Femur (tissue), 1 donor: ENCODE measurements at regions not wholly inside any gene's neighbourhood (a gene's known extent, or its start where the extent isn't known, plus 50 kb on each side); places are given as distances from the start of the nearest gene placed in this dataset.
"Not testable (repeated sequence)": the region's sequence is repeated elsewhere in the genome, so short reads cannot be mapped to it uniquely, and the experiment has no call there.

Source experiments
- DNase-seq: peaks from one replicate; pipeline ENCODE4 v3.0.0-alpha.2; 2017

DNA sequence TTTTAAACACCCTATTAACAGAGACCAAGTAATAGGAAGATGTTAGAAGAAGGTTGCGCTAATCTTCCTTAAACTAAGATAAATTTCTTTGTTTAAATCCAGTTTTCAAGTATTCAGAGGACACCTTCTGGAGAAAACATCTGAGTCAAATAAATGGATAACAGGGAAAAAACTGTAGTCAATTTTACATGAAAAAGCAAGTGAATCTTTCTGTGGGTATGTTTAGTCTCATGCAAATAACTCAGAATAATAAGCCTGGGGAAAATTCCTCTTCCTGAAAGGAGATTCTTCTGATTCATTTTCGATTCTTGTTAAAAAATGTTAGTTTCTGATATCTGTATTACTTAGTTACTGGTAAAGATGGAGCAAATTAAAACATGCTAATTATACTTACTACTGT is 145.5 kb downstream of the CTH start:
- DNase-seq: no peak

DNA sequence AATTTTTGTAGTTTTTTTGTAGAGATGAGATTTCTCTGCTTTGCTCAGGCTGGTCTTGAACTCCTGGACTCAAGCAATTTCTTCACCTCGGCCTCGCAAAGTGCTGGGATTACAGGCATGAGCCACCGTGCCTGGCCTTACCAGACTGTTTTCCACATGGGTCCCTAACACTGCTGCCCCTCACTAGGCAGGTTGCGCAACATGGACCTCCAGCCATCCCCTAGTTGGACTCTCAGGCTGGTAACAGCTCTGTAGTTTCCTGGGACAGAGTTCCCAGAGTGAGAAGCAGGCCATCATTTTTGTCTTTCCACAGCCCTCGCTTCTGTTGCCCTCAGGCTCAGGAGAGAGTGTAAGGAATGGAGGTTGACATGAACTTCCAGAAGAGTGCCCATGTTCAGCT is 156.1 kb downstream of the CTH start:
- no peak for DNase-seq

DNA sequence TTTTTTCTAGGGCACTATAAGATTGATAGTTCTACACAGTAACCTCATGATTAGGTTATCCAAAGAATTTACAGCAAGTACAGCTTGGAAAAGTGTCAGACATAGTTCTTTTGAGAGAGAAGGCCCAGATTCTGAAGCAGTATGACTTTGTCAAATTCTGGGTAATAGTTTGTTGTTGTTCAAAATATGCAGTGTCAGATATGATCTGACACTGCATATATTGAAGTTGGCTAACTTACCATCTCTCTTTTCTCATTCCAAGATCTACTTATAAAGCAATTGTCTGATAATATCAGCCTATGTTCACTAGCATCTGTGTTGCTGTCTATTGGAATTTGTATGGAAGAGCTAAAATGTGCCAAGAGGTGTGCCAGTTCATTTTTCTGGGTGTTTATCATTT is 160.1 kb downstream of the CTH start:
- no peak for DNase-seq

DNA sequence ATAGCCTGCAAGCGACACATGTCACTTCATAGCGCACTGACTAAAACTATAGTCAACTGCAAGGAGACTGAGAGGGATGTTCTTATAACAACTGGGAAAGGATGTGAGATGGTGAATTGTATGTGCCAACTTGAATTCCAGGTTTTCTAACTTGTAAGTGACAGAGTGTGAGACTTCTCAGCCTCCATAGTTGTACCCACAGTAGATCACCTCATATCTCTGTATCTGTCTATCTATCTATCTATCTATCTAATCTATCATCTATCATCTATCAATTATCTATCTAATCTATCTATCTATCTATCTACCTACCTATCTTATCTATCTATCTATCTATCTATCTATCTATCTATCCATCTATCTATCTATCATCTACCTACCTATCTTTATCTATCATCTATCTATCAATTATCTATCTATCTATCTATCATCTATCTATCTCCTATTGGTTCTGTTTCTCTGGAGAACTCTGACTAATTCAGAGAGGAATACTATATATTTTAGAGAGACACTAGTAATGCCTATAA is 162.3 kb downstream of the CTH start:
- DNase-seq: no peak

DNA sequence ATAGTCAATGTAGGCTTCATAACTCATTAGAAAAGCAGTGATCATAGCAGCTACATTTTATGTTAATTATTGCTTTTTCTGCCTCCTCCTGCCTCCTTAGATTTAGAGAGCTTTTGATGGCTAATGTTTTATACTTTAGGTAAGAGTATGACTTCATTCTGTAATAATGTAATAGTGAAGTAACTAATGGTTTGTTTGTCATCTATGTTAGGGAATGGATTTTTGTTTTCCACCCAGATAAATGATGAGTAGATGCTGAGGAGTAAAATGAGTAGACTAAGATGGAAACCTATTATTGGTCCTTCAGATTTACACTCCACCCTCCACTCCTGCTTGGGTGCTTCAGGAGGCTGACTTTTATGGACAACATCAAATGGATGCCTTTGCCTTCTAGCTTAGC is 170.6 kb downstream of the CTH start:
- DNase-seq: no peak

DNA sequence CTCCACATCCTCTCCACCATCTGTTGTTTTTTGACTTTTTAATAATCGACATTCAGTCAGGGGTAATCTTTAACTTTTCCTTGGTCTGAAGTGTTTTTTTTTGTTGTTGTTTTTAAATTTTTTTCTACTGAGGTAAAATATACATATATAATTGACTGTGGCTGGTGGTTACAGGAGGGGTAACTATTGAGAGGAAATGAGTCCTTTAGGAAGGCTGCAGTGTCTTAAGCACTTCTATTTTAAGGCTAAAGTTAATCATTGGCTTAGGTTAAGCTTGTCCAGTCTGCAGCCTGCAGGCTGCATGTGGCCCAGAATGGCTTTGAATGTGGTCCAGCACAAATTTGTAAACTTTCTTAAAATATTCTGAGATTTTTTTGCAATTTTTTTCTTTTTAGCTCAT is 172.5 kb downstream of the CTH start:
- DNase-seq: no peak

DNA sequence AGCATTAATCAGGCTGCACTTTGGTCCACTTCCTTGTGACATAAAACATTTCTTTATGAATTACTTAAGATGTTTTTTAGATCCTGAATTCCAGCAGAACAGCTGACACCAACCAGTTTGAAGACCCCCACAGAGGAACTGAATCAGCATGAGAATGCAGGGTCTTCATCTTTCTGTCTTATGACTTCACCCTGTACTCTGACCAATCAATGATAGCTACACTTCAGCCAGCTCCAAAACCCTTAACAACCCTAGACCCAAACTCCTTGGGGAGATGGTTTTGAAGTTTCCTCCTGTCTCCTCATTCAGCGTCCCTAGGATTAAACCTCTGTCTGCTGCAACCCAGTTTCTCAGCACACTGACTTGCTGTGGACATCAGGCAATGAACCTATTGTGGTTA is 175.0 kb downstream of the CTH start:
- no peak for DNase-seq

DNA sequence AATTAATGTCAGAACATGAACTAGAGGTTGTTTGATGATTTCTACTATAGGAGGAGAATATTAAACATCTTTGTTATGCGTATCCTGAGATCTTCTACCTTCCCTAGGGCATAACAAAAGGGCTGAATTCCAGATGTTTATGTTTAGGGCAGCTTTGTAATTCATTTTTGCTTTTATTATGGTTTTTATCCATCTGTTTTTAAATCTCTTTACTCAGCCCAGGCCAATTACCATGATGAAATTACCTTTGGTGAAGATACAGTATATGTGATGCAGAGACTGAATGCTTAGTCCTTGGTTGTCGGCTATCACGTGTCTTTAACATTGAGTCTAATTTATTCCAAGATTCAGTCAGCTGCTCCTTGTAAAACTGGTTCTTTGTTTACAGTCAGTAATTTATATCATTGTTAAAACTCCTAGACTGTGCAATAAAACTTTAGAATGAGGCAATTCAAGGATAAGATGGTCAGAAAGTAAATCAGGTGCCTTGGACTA is 176.9 kb downstream of the CTH start:
- no peak for DNase-seq

DNA sequence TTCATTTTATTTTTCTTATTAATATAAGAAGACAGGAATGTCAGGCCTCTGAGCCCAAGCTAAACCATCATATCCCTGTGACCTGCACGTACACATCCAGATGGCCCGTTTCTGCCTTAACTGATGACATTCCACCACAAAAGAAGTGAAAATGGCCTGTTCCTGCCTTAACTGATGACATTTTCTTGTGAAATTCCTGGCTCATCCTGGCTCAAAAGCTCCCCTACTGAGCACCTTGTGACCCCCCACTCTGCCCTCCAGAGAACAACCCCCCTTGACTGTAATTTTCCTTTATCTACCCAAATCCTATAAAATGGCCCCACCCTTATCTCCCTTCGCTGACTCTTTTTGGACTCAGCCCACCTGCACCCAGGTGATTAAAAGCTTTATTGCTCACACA is 182.5 kb downstream of the CTH start:
- DNase-seq: not testable (repeated sequence)

DNA sequence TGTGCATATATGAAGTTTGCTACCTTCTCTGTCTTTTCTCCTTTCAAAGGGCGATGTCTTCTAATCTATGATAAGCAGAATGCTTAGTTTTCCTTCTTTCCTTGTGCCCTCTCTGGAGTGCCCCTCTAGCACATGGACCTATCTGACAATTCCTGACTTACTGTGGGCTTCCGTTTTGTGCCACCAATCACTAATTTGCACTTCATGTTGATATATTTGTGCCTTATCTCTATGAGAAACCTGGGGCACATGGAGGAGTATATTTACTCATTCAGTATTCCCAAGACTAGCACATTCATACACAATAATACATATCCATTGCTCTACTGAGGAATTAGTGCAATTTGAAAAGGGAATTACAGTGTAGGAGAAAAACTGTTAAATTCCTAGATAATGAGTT is 197.7 kb downstream of the CTH start:
- DNase-seq: no peak

DNA sequence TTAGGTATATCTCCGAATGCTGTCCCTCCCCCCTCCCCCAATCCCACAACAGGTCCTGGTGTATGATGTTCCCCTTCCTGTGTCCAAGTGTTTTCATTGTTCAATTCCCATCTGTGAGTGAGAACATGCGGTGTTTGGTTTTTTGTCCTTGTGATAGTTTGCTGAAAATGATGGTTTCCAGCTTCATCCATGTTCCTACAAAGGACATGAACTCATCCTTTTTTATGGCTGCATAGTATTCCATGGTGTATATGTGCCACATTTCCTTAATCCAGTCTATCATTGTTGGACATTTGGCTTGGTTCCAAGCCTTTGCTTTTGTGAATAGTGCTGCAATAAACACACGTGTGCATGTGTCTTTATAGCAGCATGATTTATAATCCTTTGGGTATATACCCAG is 199.1 kb downstream of the CTH start:
- not testable (repeated sequence) for DNase-seq

DNA sequence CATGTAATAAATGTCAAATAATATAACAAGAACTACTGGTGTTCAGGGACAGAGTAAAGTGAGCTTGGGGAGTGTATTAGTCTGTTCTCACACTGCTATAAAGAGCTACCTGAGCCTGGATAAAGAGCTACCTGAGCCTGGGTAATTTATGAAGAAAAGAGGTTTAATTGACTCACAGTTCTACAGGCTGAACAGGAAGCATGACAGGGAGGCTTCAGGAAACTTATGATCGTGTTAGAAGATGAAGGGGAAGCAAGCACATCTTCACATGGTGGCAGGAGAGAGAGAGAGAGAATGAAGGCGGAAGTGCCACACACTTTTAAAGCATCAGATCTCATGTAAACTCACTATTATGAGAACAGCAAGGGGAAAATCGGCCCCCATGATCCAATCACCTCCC is 205.9 kb downstream of the CTH start:
- no peak for DNase-seq

DNA sequence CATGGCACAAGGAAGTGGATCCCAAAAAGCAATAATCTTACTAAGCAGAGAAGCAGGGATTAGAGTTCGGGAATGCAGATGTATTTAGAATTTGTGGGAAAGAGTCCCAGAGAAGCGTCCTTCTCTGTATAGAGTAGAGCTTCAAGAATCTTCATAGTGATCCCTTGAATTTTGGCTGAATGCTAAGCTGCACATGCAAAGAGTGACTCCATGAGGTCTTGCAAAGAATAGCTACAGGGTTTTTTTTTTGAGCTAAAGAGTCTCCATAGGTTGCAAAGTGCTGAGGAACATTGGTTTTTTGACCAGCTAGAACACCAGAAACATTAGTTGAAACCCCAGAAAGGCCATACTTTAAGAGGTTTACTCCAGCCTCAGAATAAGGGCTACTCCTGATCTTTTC is 206.7 kb downstream of the CTH start:
- no peak for DNase-seq

DNA sequence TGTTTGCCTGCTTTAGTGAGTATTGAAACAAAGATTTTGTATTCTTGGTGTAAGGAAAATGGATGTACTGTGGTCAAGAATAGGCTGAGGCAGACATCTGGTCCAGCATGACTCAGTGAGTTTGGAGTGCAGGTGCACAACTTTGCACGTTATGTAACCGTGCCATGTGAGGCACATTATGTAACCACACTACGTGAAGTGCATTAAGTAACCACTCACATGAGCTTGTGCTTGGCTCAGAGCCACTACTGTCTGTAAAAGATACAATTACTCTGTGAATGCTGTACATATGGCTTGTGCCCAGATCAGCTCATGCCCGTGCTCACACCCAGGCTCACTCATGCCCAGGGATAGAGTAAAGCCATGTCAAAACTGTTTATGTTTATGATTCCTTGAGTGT is 216.8 kb downstream of the CTH start:
- no peak for DNase-seq

DNA sequence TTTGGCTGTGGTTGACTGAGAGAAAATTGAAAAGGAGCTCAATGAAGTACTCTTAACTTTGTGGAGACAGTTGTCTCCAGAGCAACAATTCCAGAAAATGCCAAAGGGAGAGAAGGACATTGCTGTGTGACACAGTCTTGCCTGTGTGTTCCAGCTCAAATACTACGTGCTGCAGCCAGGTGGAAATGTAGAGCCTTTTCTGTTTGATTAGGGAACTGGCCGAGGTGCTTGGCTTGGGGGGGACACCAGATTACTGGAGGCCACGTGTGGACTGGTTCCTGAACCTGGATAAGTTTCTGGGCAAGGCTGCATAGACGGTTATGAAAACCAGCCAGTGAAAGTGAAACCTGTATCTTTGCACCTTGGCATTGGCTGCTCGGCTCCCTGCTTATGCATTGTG is 217.9 kb downstream of the CTH start:
- no peak for DNase-seq

DNA sequence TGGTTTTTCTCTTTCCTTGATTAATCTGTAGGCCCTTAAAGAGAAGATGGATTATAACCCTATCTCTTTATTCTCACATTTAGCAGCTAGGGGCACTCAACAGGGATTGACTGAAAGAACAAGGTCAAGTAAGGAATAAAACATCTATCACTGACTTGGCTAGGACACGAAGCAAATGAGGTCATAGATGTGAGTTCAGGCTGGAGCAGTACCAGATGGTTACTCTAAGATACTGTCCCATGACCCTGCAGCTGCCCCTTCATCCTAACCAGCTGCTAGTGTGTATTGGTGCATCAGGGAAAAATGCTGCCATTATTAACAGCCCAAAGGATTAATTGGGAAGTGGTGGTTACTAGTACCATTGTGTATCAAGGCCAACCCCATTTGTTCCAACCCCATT is 221.9 kb downstream of the CTH start:
- DNase-seq: no peak

DNA sequence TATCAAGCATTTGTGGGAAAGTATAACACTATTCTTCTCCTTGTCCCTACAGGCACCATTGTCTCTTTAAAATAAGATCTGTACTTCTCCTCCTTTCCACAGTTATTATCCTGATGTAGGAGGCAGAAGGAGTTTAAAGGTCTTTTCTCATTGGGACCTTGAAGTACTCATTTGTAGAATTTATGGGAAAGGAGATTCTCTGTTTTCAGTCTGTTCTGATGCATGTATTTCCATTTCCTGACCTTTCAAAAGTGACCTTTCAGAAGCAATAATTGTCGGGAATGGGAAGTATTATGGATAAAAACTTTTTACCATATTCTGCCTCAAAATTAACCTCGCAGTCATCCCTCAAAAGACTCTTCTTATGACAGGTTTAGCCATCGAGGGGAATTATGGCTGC is 224.8 kb downstream of the CTH start:
- DNase-seq: no peak

DNA sequence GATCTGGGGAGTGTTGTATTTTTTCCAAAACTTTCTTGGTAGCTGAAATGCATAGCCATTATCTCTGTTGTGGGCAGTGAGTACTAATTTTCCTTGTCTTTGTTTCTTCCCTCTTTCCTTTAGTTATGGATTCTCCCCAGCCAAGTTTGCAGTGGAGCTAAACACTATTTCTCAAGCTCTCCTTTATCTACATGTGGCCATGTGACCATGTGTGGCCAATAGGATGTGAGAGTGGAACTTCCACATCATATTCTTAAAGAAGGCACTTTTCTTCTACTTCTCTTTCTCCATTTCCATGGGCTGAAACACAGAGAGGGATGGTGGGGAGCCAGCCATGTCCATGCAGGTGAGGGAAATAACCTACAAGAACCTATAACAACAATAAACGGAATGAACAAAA is 230.8 kb downstream of the CTH start:
- DNase-seq: no peak

DNA sequence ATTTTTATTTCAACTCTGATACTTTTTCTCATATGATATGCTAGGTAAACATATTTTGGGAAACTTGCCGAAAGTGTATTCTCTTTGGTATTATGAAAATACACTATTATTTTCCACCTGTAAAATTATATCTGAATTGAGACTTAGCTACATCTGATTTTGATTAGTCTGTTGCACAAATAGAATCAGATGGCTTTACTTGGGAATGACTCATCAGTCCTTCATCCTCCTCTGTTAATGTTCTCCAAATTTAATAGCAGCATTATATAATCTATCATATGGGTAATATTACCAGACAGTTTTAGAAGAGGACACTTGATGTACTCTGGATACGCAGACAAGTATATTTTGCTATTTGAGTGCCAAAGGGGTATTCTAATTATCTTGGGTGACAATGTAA is 245.3 kb downstream of the CTH start:
- DNase-seq: no peak

DNA sequence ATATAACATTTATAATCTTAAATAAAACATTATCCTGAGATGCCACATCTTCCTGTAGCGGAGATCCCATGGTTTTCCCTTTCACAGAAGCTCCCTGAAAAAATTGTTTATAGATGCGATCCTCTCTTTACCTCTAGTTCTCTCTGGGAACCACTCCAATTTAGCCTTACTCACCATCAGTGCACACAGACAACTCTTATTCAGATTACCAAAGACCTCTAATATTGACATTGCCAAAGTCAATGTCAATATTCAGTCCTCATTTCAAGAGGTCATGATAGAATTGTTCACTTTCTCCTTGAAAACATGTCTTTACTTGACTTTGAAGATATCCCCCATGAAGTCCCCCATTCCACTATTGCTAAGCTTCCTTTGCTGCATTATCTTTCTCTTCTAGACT is 248.8 kb downstream of the CTH start:
- no peak for DNase-seq

DNA sequence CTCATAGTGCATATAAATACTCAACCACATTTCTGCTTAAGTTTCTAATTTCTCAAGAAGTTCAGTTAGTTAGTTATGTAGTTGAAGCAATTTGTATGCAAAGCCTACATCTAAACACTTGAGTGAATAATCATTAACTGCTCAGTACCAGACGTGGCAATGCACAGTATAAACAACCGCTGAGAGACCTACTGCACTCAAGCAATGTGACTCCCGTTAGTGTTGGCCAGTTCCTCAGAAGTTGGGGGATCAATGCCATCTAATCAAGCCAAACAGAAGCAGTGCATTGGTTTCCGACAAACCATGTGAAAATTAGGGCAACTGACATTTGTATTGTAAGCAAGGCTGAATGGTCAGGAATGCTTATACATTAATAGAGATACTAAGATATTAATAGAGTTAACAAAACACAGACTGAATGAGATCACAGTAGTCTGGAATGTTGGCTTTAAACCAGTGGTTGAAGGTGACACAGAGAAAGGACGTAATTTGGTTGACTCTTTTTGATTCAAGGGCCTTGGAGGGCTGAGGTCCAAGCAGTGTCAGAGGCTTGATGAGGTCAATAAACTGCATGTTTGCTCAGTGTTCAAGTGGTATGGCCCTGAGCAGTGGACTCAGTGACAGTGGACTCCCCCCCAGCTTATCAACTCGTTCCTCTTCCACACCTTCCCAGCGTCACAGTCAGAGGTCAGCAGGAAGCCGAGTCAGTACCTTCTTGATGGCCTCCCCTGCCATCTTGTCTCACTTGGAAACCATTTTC is 255.5 kb downstream of the CTH start:
- no peak for DNase-seq

DNA sequence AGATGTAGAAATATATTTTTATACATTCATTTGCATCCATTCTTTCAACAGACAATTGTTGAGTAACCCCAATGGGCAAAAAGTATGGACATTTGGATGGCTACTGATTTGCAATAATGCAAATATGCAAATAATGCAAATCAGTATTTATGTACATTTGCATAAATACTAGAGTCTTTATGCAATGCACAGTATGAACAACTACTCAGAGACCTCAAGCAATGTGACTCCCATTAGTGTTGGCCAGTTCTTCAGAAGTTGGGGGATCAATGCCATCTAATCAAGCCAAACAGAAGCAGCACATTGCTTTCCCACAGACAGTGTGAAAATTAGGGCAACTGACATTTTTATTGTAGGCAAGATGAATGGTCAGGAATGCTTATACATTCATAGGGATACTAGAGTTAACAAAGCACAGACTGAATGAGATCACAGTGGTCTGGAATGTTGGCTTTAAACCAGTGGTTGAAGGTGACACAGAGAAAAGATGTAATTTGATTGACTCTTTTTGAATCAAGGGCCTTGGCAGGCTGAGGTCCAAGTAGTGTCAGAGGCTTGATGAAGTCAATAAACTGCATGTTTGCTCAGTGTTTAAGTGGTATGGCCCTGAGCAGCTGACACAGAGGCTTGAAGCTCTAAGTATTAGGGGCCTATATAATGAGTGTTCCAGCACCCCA is 256.6 kb downstream of the CTH start:
- no peak for DNase-seq

DNA sequence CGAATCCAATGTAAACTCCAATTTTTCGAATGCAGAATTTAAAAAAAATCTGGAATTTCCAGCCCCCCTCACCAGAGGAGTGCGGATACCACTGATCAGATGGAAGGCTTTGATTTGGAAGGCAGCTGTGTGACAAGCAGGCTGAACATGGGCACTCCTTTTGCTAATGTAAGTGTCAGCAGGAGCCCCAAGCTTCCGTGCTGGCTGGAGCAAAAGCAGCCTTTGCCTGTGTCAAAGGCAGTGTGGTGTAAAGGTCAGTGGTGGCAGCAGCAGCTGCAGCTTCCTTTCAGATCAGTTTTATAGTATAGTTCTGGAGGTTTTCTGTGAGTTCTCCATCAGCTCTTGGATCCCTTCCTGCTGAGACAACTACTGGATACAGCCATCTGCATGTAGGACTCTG is 259.9 kb downstream of the CTH start:
- no peak for DNase-seq

DNA sequence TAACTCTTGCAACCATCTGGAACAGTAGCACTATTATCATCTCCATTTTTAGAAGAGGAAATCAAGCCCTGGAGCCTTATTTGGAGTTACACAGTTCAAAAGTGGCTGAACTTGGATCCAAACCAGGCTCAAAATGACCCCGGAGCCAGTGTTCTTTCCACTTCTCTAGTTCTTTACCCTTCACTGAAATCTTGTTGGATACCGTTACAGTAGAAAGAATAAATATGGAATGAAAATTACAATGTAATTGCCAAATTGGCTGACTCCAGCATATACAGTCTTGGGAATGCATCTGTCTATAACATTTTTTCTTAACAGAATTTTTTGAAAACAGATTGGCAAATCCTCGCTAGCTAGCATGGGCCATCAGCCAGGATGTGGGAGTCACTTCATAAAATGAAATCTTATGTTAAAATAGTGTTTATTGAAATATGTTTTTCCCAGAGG is 261.4 kb downstream of the CTH start:
- DNase-seq: peak; percentile 79
